GM12878 (cell line): ENCODE measurements at regions not wholly inside any gene's neighbourhood (a gene's known extent, or its start where the extent isn't known, plus 50 kb on each side); places are given as distances from the start of the nearest gene placed in this dataset.

Experiments used
- BACH1 ChIP-seq: fragments of 450-650 bp; IDR thresholded peaks from 2 replicates; pipeline ENCODE4 v1.6.1; 2017; ENCODE audit warnings: mild to moderate bottlenecking, borderline replicate concordance
- HDAC2 ChIP-seq: fragments of 200-600 bp; sonication (generic); IDR thresholded peaks from 2 replicates; pipeline ENCODE4 v1.6.1; 2017
- POLR2A ChIP-seq: IDR thresholded peaks from 2 replicates; pipeline ENCODE4 v1.6.1; 2011; ENCODE audit warnings: low read depth, mild to moderate bottlenecking, low read length
- RCOR1 ChIP-seq: conservative IDR thresholded peaks from 2 replicates; pipeline ENCODE4 v1.6.1; 2012; ENCODE audit warnings: low read depth, low read length, improper control_type of control experiment
- TAF1 ChIP-seq: IDR thresholded peaks from 2 replicates; pipeline ENCODE4 v1.6.1; 2011; ENCODE audit warnings: mild to moderate bottlenecking, low read depth, low read length, borderline replicate concordance
- TF ChIP-seq, protein P1 (sequence below), 3 experiments: IDR thresholded peaks in 2 of 3; conservative IDR thresholded peaks in 1 of 3; 2 replicates each; pipeline ENCODE4 v1.5.1; 2011; ENCODE audit warnings: low read depth in 3 of 3, low read length in 3 of 3, mild to moderate bottlenecking in 3 of 3, control low read depth in 2 of 3, moderate library complexity in 2 of 3, inconsistent platforms in 1 of 3, mixed read lengths in 1 of 3; ENCODE audit not compliant: control insufficient read depth in 2 of 3, insufficient read depth in 1 of 3; ENCODE audit errors: extremely low read depth in 1 of 3
- TF ChIP-seq, protein P2 (sequence below): IDR thresholded peaks from 2 replicates; pipeline ENCODE4 v1.6.1; 2012; ENCODE audit warnings: low read depth, low read length, improper control_type of control experiment
- TF ChIP-seq, protein P3 (sequence below): fragments of 450-650 bp; IDR thresholded peaks from 2 replicates; pipeline ENCODE4 v1.6.1; 2017; ENCODE audit warnings: mild to moderate bottlenecking

DNA sequence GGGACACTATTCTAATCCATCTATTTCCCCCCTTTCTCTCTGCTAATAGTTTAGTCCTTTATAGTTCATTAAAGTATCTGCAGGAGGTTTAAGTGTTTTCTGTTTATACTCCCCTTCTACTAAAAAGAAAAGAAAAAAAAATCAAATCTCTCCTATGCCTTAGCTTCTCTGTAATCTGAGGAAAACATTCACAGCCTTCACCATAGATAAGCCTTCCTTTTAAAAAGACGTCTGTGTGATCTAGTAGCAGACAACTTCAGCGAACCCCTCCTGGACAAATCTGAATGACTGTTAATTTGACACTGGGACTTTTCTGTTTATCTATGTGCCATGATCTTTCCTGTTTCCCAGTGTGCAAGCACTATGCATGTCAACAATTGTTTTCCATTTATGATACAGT lies 70.4 kb upstream of the CDH19 start:
- no peak for TF ChIP-seq POLR2A
- TF ChIP-seq, protein P1, sequence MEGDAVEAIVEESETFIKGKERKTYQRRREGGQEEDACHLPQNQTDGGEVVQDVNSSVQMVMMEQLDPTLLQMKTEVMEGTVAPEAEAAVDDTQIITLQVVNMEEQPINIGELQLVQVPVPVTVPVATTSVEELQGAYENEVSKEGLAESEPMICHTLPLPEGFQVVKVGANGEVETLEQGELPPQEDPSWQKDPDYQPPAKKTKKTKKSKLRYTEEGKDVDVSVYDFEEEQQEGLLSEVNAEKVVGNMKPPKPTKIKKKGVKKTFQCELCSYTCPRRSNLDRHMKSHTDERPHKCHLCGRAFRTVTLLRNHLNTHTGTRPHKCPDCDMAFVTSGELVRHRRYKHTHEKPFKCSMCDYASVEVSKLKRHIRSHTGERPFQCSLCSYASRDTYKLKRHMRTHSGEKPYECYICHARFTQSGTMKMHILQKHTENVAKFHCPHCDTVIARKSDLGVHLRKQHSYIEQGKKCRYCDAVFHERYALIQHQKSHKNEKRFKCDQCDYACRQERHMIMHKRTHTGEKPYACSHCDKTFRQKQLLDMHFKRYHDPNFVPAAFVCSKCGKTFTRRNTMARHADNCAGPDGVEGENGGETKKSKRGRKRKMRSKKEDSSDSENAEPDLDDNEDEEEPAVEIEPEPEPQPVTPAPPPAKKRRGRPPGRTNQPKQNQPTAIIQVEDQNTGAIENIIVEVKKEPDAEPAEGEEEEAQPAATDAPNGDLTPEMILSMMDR (IDR thresholded peaks at IDR 0.05 in 2 of 3, conservative IDR thresholded peaks at IDR 0.05 in 1 of 3; ENCODE audit: control insufficient read depth in 2 of 3, extremely low read depth in 1 of 3, insufficient read depth in 1 of 3, low read depth in 3 of 3, low read length in 3 of 3): no peak
- TF ChIP-seq RCOR1: no peak
- TF ChIP-seq, protein P2, sequence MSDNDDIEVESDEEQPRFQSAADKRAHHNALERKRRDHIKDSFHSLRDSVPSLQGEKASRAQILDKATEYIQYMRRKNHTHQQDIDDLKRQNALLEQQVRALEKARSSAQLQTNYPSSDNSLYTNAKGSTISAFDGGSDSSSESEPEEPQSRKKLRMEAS: no peak
- no peak for TF ChIP-seq HDAC2
- TF ChIP-seq TAF1: no peak
- TF ChIP-seq, protein P3, sequence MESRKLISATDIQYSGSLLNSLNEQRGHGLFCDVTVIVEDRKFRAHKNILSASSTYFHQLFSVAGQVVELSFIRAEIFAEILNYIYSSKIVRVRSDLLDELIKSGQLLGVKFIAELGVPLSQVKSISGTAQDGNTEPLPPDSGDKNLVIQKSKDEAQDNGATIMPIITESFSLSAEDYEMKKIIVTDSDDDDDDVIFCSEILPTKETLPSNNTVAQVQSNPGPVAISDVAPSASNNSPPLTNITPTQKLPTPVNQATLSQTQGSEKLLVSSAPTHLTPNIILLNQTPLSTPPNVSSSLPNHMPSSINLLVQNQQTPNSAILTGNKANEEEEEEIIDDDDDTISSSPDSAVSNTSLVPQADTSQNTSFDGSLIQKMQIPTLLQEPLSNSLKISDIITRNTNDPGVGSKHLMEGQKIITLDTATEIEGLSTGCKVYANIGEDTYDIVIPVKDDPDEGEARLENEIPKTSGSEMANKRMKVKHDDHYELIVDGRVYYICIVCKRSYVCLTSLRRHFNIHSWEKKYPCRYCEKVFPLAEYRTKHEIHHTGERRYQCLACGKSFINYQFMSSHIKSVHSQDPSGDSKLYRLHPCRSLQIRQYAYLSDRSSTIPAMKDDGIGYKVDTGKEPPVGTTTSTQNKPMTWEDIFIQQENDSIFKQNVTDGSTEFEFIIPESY: no peak
- no peak for TF ChIP-seq BACH1
